HCT116 (cell line): ENCODE measurements at regions not wholly inside any gene's neighbourhood (a gene's known extent, or its start where the extent isn't known, plus 50 kb on each side); places are given as distances from the start of the nearest gene placed in this dataset.

Experiments used
- ATAC-seq: fragments of 200-7000 bp; cut with Tn5 transposase; 2 replicates; pipeline ENCODE4 v1.9.1; 2020; ENCODE audit warnings: mild to moderate bottlenecking, moderate library complexity
- BruUV-seq: library from RNA; stranded (reverse); fragments of 400-500 nt; replicated peaks from 2 replicates; lab custom pipeline; 2021; lab: Mats Ljungman, UMichigan
- CTCF ChIA-PET: fragments of 300-600 bp; sonication (Branson Sonifier 250); formaldehyde crosslinking; loops from one replicate; lab custom pipeline; 2021; ENCODE audit warnings: antibody characterized with exemption; lab: Charles Lee
- POLR2A ChIA-PET: fragments of 300-600, 350-600 bp; sonication (Branson Sonifier 250); formaldehyde crosslinking; loops from one replicate; lab custom pipeline; 2021; ENCODE audit warnings: antibody characterized with exemption; lab: Charles Lee
- RAD21 ChIA-PET, 2 experiments: fragments of 300-600 bp; sonication (Branson Sonifier 250); formaldehyde crosslinking; loops; one replicate each; lab custom pipeline; 2023; ENCODE audit warnings: low total read pairs in 2 of 2; ENCODE audit not compliant: uncharacterized antibody in 2 of 2, unreplicated experiment in 2 of 2, low non-redundant PET in 1 of 2; lab: Charles Lee
- DNase-seq: peaks from one replicate; pipeline ENCODE4 v3.0.0-alpha.2; 2010; ENCODE audit warnings: low read depth, low spot score
- H2AFZ ChIP-seq: fragments of 200-600 bp; shearing (Covaris generic), sonication (generic); 2 replicates; pipeline ENCODE4 v1.6.1; 2017; ENCODE audit warnings: low read depth, mixed run types, mixed read lengths, antibody characterized with exemption, low read length; ENCODE audit not compliant: poor library complexity, severe bottlenecking
- H3K27ac ChIP-seq: 2 replicates; pipeline ENCODE4 v1.5.1; 2012; ENCODE audit warnings: low read depth, low read length
- H3K27me3 ChIP-seq: fragments of 200-600 bp; sonication (generic); 2 replicates; pipeline ENCODE4 v1.6.1; 2016; ENCODE audit warnings: mixed run types, low read length, mixed read lengths; ENCODE audit not compliant: insufficient read depth
- H3K36me3 ChIP-seq, 2 experiments: fragments of 200-500 bp in 1 of 2; fragments of 200-600 bp in 1 of 2; sonication (Bioruptor generic) in 1 of 2; sonication (generic) in 1 of 2; 2 replicates each; pipeline versions ENCODE4 v1.5.1 to v1.6.1; 2014 to 2016; ENCODE audit warnings: low read length in 2 of 2, inconsistent platforms in 1 of 2, mixed read lengths in 1 of 2, mixed run types in 1 of 2; ENCODE audit not compliant: insufficient read depth in 2 of 2, control insufficient read depth in 1 of 2
- H3K4me1 ChIP-seq, 2 experiments: fragments of 200-600 bp in 1 of 2; sonication (generic) in 1 of 2; 2 replicates each; pipeline versions ENCODE4 v1.5.1 to v1.6.1; 2012 to 2017; ENCODE audit warnings: low read length in 2 of 2, inconsistent platforms in 1 of 2, mild to moderate bottlenecking in 1 of 2, mixed read lengths in 1 of 2, mixed run types in 1 of 2, moderate library complexity in 1 of 2; ENCODE audit not compliant: insufficient read depth in 2 of 2, control insufficient read depth in 1 of 2
- H3K4me2 ChIP-seq: fragments of 200-600 bp; sonication (generic); 2 replicates; pipeline ENCODE4 v1.6.1; 2017; ENCODE audit warnings: mixed run types, low read length, mixed read lengths
- H3K4me3 ChIP-seq, 2 experiments: fragments of 200-600 bp in 1 of 2; sonication (generic) in 1 of 2; replicated peaks in 1 of 2; 2 replicates each; pipeline ENCODE4 v1.5.1; 2011 to 2016; ENCODE audit warnings: low read length in 2 of 2, control low read depth in 1 of 2, low read depth in 1 of 2, mild to moderate bottlenecking in 1 of 2, mixed read lengths in 1 of 2, mixed run types in 1 of 2
- H3K79me2 ChIP-seq: fragments of 200-600 bp; sonication (generic); 2 replicates; pipeline ENCODE4 v1.6.1; 2017; ENCODE audit warnings: mild to moderate bottlenecking, mixed run types, low read length, moderate library complexity, mixed read lengths; ENCODE audit not compliant: insufficient read depth
- H3K9ac ChIP-seq: fragments of 200-600 bp; sonication (generic); 2 replicates; pipeline ENCODE4 v1.6.1; 2016; ENCODE audit warnings: low read length, mixed read lengths
- H3K9me2 ChIP-seq: fragments of 200-600 bp; sonication (generic), shearing (Covaris generic); 2 replicates; pipeline ENCODE4 v1.6.1; 2017; ENCODE audit warnings: mixed run types, mild to moderate bottlenecking, moderate library complexity; ENCODE audit not compliant: insufficient read depth
- H3K9me3 ChIP-seq, 2 experiments: fragments of 200-500 bp in 1 of 2; fragments of 200-600 bp in 1 of 2; sonication (Bioruptor generic) in 1 of 2; sonication (generic) in 1 of 2; 2 replicates each; pipeline ENCODE4 v1.6.1; 2014 to 2017; ENCODE audit warnings: low read length in 2 of 2, mixed read lengths in 2 of 2, inconsistent platforms in 1 of 2, low read depth in 1 of 2, mild to moderate bottlenecking in 1 of 2, mixed run types in 1 of 2, moderate library complexity in 1 of 2; ENCODE audit not compliant: control insufficient read depth in 1 of 2, insufficient read depth in 1 of 2
- H4K20me1 ChIP-seq: fragments of 200-600 bp; sonication (generic), shearing (Covaris generic); 2 replicates; pipeline ENCODE4 v1.6.1; 2017; ENCODE audit warnings: mixed run types, mild to moderate bottlenecking, moderate library complexity; ENCODE audit not compliant: insufficient read depth
- EZH2 ChIP-seq: fragments of 200-600 bp; sonication (generic); IDR thresholded peaks from 2 replicates; pipeline ENCODE4 v1.6.1; 2017; ENCODE audit warnings: antibody characterized with exemption, mixed run types
- SP1 ChIP-seq: IDR thresholded peaks from 2 replicates; pipeline ENCODE4 v1.6.1; 2012; ENCODE audit warnings: low read depth
- SRF ChIP-seq: IDR thresholded peaks from 2 replicates; pipeline ENCODE4 v1.6.1; 2012; ENCODE audit warnings: low read depth
- TCF7L2 ChIP-seq: IDR thresholded peaks from 2 replicates; pipeline ENCODE4 v1.7.0; 2011; ENCODE audit warnings: borderline replicate concordance, inconsistent platforms; ENCODE audit not compliant: insufficient read depth, insufficient read length; ENCODE audit errors: extremely low read depth
- ZFX ChIP-seq: fragments of 450-650 bp; IDR thresholded peaks from 2 replicates; pipeline ENCODE4 v1.6.1; 2017
- ZNF274 ChIP-seq: fragments of 200-500 bp; sonication (Bioruptor generic); IDR thresholded peaks from 2 replicates; pipeline ENCODE4 v1.6.1; 2014; ENCODE audit warnings: mild to moderate bottlenecking, low read depth, low read length, inconsistent platforms
- intact Hi-C: fragments of 100-400 bp; cut with micrococcal nuclease; formaldehyde crosslinking; loops from 2 replicates; pipeline ENCODE4 v1.10.0; 2022

GRCh38 chr2:62569907-62570841 lies 64.2 kb upstream of the TMEM17 start:
- Histone ChIP-seq H3K36me3 (peaks cover 0 to 15% of the 10 kb centered on the region in 2 experiments; a peak in 1 of 4 replicates), H3K27me3 (no peaks in the 10 kb centered on the region), H3K27ac (peak overlapping the region; percentile 91), H2AFZ (peak overlapping the region; percentile 88), H3K4me2 (peak overlapping the region; percentile 60), H3K9ac (peak overlapping the region; percentile 36), H3K4me3 (peak overlapping the region in 1 of 2 experiments; percentile 40; a peak in 1 of 4 replicates), H3K79me2 (no peaks in the 10 kb centered on the region), H3K9me3 (peaks cover 0 to 8% of the 10 kb centered on the region in 2 experiments; a peak in 1 of 4 replicates), H4K20me1 (no peaks in the 10 kb centered on the region), H3K9me2 (no peaks in the 10 kb centered on the region), H3K4me1 (peaks cover 43 to 51% of the 10 kb centered on the region in 2 experiments)
- ATAC-seq (peak; percentile 65), DNase-seq (peak; percentile 49)
- no peak for TF ChIP-seq SRF
- TF ChIP-seq ZNF274 = no peak
- 0 out of 2 replicates have a peak, but pooled peaks have one; percentile 26 for TF ChIP-seq ZFX
- TF ChIP-seq EZH2 = no peak
- TF ChIP-seq TCF7L2 = no peak
- peak; percentile 64 for TF ChIP-seq SP1
- intact Hi-C loops = no loop called here
- POLR2A ChIA-PET = interaction anchor here (1.3 to 1.4 kb wide), 2 partner anchors 8 to 135 kb away, joined by 3 to 4 read pairs; partner anchors contain the start of gene EHBP1
- no TSS peak for BruUV-seq
- RAD21 ChIA-PET = no interaction called here
- CTCF ChIA-PET = no interaction called here
